SIG-M5 (cell line): ENCODE measurements at regions not wholly inside any gene's neighbourhood (a gene's known extent, or its start where the extent isn't known, plus 50 kb on each side); places are given as distances from the start of the nearest gene placed in this dataset.

Experiments
- DNase-seq: peaks from one replicate; lab custom pipeline; 2025; lab: John Stamatoyannopoulos, UW

GRCh38 chr5:158301186-158301585, 442.2 kb upstream of the CLINT1 start:
- no peak for DNase-seq

- no peak for DNase-seq
These were observed 441.3 kb upstream of the CLINT1 start for GRCh38 chr5:158300256-158300655.

GRCh38 chr5:158297002-158297527, 438.1 kb upstream of the CLINT1 start:
- no peak for DNase-seq

- DNase-seq, result no peak
These were observed 435.8 kb upstream of the CLINT1 start for GRCh38 chr5:158294701-158295100.

GRCh38 chr5:158292981-158293380, 434.0 kb upstream of the CLINT1 start:
- no peak for DNase-seq

- no peak for DNase-seq
These were observed 431.0 kb upstream of the CLINT1 start for GRCh38 chr5:158289967-158290366.

GRCh38 chr5:158288272-158288657, 429.3 kb upstream of the CLINT1 start:
- no peak for DNase-seq

GRCh38 chr5:158287643-158288271, 428.8 kb upstream of the CLINT1 start:
- no peak for DNase-seq

GRCh38 chr5:158286827-158287226, 427.9 kb upstream of the CLINT1 start:
- no peak for DNase-seq

GRCh38 chr5:158285698-158286097, 426.8 kb upstream of the CLINT1 start:
- no peak for DNase-seq

- DNase-seq, result no peak
These were observed 425.3 kb upstream of the CLINT1 start for GRCh38 chr5:158284242-158284641.

GRCh38 chr5:158283397-158283796, 424.5 kb upstream of the CLINT1 start:
- no peak for DNase-seq

GRCh38 chr5:158278216-158278925, 419.4 kb upstream of the CLINT1 start:
- DNase-seq, result no peak

- DNase-seq, result no peak
These were observed 418.3 kb upstream of the CLINT1 start for GRCh38 chr5:158277276-158277675.

- no peak for DNase-seq
These were observed 417.7 kb upstream of the CLINT1 start for GRCh38 chr5:158276692-158277091.

- no peak for DNase-seq
These were observed 416.6 kb upstream of the CLINT1 start for GRCh38 chr5:158275511-158275910.

GRCh38 chr5:158273035-158273434, 414.1 kb upstream of the CLINT1 start:
- no peak for DNase-seq

- DNase-seq, result no peak
These were observed 413.5 kb upstream of the CLINT1 start for GRCh38 chr5:158272409-158272808.

- DNase-seq, result no peak
These were observed 412.1 kb upstream of the CLINT1 start for GRCh38 chr5:158270996-158271554.

- DNase-seq, result no peak
These were observed 409.3 kb upstream of the CLINT1 start for GRCh38 chr5:158268286-158268685.

- no peak for DNase-seq
These were observed 408.3 kb upstream of the CLINT1 start for GRCh38 chr5:158267228-158267627.

GRCh38 chr5:158265931-158266700, 407.2 kb upstream of the CLINT1 start:
- DNase-seq, result no peak

GRCh38 chr5:158265346-158265745, 406.4 kb upstream of the CLINT1 start:
- no peak for DNase-seq
